Esophagus squamous epithelium (tissue), 4 donors: ENCODE measurements at regions not wholly inside any gene's neighbourhood (a gene's known extent, or its start where the extent isn't known, plus 50 kb on each side); places are given as distances from the start of the nearest gene placed in this dataset.

Experiments used
- CTCF ChIP-seq, 6 experiments: fragments of 450-650 bp in 4 of 6; fragments of 200-600 bp in 2 of 6; sonication (generic) in 2 of 6; IDR thresholded peaks; one replicate each; pipeline ENCODE4 v1.5.1; 2016 to 2019; ENCODE audit warnings: antibody characterized with exemption in 6 of 6, mild to moderate bottlenecking in 4 of 6, moderate library complexity in 4 of 6
- POLR2A ChIP-seq, 4 donors: fragments of 450-650 bp; IDR thresholded peaks; one replicate each; pipeline ENCODE4 v1.6.1; 2017; ENCODE audit warnings: antibody characterized with exemption in 4 of 4, mild to moderate bottlenecking in 4 of 4, moderate library complexity in 3 of 4

- TF ChIP-seq CTCF (IDR thresholded peaks at IDR 0.05) = no peak
- TF ChIP-seq POLR2A (IDR thresholded peaks at IDR 0.05) = no peak
These were observed 111.2 kb downstream of the SST start for GRCh38 chr3:187558990-187559389.
